ENCODE measurements at regions not wholly inside any gene's neighbourhood (a gene's known extent, or its start where the extent isn't known, plus 50 kb on each side); places are given as distances from the start of the nearest gene placed in this dataset.
"Not testable (repeated sequence)": the region's sequence is repeated elsewhere in the genome, so short reads cannot be mapped to it uniquely, and the experiment has no call there.

- H3K27ac ChIP-seq, result no peak overlapping the region
- no peak for TF ChIP-seq CTCF (conservative IDR thresholded peaks at IDR 0.05)
Measured at GRCh38 chr16:59634951-59635350, 900.8 kb upstream of the GOT2 start.

GRCh38 chr16:59634004-59634579, 900.0 kb upstream of the GOT2 start:
- no peak for TF ChIP-seq CTCF (conservative IDR thresholded peaks at IDR 0.05)
- H3K27ac ChIP-seq, result no peak overlapping the region

GRCh38 chr16:59632276-59632855, 898.2 kb upstream of the GOT2 start:
- H3K27ac ChIP-seq, result no peak overlapping the region
- TF ChIP-seq CTCF (conservative IDR thresholded peaks at IDR 0.05), result no peak

GRCh38 chr16:59624381-59624780, 890.3 kb upstream of the GOT2 start:
- H3K27ac ChIP-seq, result not testable (repeated sequence)

- TF ChIP-seq CTCF (conservative IDR thresholded peaks at IDR 0.05), result no peak
- H3K27ac ChIP-seq, result no peak overlapping the region
Measured at GRCh38 chr16:59614466-59615240, 880.5 kb upstream of the GOT2 start.

- H3K27ac ChIP-seq, result not testable (repeated sequence)
Measured at GRCh38 chr16:59612910-59613620, 878.9 kb upstream of the GOT2 start.

- no peak for TF ChIP-seq CTCF (conservative IDR thresholded peaks at IDR 0.05)
- no peak overlapping the region for H3K27ac ChIP-seq
Measured at GRCh38 chr16:59612094-59612493, 878.0 kb upstream of the GOT2 start.

GRCh38 chr16:59611556-59611955, 877.4 kb upstream of the GOT2 start:
- TF ChIP-seq CTCF (conservative IDR thresholded peaks at IDR 0.05), result no peak
- H3K27ac ChIP-seq, result no peak overlapping the region
